Stimulated activated CD8-positive, alpha-beta memory T cell treated with anti-CD3 and anti-CD28 coated beads, Interleukin-4, amount 100 ng/mL, for 4 hours (primary cell): ENCODE measurements at regions not wholly inside any gene's neighbourhood (a gene's known extent, or its start where the extent isn't known, plus 50 kb on each side); places are given as distances from the start of the nearest gene placed in this dataset.

ENCODE experiments used
- DNase-seq, 2 donors: peaks; one replicate each; pipeline ENCODE4 v3.0.0-alpha.2; 2020; ENCODE audit warnings: low read depth in 2 of 2, low spot score in 1 of 2

DNA sequence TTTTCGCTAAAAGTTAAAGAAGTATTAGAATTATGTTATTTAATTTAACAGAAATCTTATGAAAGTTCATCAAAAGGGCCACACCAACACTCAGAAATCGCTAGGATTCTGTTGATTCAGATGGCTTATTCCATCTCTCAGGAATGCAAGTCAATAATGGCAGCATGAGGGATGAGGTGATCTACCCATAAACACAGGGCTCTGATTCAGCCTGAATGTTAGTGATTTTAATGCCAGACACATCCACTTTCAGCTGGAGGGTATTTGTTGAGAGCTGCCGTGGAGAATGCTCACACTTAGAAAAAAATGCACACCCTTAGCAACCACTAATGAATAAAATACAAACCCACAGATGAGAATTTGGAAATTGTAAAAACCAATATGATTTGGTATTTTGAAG lies 173.3 kb upstream of the ERBB4 start:
- no peak for DNase-seq

DNA sequence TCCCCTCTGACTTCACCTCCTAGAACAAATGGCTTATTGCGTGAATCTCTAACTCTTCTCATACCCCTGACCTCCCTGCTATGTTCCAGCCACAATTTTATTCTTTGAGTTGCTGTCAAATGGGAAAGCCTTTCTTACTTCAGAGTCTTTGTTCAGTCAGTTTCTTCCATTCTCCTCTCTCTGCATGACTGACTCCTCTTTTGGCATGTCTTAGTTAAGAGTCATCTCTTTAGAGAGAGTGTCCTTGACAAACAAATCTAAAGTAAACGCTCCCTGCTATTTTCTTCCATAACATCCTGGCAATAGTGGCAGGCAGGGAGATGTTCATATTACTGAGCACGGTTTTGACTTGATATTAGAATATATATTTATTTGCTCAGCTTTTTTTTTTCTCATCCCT lies 170.7 kb upstream of the ERBB4 start:
- no peak for DNase-seq

GRCh38 chr2:212708355-212708754 lies 169.8 kb upstream of the ERBB4 start:
- DNase-seq: no peak

DNA sequence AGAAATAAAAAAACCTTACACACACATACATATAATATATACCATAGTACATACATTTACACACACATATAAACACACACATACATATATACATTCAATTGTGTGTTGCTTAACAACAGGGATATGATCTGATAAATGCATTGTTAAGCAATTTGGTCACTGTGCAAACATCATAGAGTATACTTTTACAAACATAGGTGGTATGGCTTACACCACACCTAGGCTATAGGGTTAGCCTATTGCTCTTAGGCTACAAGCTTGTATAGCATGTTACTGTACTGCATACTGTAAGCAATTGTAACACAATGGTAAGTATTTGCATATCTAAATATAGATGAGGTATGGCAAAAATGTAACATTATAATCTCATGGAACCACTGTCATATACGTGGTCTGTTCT lies 156.8 kb upstream of the ERBB4 start:
- no peak for DNase-seq

DNA sequence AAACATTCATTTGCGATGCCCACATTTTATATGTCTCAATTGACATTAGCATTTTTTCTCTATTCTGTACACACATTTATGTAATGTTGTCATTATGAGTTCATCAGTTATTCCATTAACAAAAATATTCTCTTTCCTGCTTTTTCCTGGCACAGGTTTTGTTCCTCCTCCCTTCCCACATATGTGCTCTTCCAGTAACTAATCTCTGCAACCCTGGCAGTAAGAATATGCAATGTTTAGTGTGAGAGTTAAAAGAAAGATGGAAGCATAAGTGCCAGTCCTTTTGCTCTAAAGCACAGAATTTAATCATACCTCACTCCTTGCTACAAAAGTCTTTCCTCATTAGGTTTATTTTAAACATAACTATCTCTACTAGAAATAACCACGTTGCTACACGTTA lies 155.8 kb upstream of the ERBB4 start:
- DNase-seq: no peak

GRCh38 chr2:212692466-212692865 lies 153.9 kb upstream of the ERBB4 start:
- DNase-seq: no peak

- peak; percentile 12 to 28 for DNase-seq
Observed at GRCh38 chr2:212686285-212686895, 147.8 kb upstream of the ERBB4 start.

- DNase-seq: no peak
Observed at GRCh38 chr2:212683346-212684097, 144.9 kb upstream of the ERBB4 start.

GRCh38 chr2:212682937-212683336 lies 144.3 kb upstream of the ERBB4 start:
- no peak for DNase-seq

GRCh38 chr2:212677466-212677865 lies 138.9 kb upstream of the ERBB4 start:
- no peak for DNase-seq

GRCh38 chr2:212672186-212672585 lies 133.6 kb upstream of the ERBB4 start:
- no peak for DNase-seq

DNA sequence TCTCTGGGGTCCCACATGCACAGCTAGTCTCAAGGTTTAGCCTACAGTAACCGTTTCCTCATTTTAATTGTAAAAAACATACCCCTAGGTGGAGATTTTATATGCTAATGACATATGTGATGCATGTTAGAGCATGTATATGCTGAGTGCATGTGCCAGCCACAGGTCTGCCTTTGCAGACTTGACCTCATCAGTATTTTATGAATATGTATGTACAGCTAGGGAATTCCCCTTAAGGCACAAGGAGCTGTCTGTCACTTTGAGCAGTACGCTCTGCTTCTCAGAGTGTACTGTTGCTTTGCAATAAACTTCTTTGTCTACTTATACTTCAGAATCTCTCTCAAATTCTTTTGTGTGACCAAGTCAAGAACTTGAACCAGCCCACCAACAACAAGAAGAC lies 131.2 kb upstream of the ERBB4 start:
- DNase-seq: no peak

GRCh38 chr2:212667751-212668316 lies 129.2 kb upstream of the ERBB4 start:
- DNase-seq: no peak

- no peak for DNase-seq
Observed at GRCh38 chr2:212665948-212666347, 127.3 kb upstream of the ERBB4 start.

DNA sequence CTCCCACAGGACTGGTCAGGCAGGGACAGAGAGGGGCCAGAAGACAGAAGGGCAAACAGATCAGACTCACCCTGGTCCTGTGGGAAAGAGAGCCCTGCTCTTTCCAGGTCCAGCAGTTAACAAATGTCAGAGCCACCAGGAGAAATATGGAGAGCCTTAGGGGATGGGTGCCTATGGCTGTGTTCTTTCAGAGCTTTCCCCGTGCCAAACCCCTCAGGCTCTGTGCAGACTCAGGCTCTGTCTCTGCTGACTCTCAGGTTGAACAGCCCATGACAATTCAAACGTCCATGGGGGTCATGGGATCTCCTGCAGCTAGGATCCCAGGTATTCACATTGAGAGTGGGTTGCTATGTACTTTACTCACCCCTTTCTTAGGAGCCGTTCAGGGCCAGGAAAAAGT lies 120.8 kb upstream of the ERBB4 start:
- DNase-seq: no peak

DNA sequence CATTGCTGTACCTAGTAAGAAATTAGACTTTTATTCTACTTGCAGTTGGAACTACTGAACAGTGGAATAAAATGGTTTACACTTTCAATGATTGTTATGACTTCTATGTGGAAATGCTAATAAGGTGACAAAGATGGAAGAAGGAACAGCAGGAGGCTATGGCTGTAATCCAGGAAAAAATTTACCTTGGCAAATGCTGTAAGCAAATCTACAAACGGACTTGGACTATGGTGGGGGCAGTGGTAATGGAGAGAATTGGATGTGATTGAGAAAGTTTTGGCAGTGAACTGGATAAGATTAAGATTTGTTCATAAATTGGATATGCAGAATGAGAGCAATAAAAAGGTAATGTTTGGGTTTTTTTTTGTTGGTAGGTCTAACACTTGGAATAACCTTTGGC lies 111.0 kb upstream of the ERBB4 start:
- DNase-seq: no peak

DNA sequence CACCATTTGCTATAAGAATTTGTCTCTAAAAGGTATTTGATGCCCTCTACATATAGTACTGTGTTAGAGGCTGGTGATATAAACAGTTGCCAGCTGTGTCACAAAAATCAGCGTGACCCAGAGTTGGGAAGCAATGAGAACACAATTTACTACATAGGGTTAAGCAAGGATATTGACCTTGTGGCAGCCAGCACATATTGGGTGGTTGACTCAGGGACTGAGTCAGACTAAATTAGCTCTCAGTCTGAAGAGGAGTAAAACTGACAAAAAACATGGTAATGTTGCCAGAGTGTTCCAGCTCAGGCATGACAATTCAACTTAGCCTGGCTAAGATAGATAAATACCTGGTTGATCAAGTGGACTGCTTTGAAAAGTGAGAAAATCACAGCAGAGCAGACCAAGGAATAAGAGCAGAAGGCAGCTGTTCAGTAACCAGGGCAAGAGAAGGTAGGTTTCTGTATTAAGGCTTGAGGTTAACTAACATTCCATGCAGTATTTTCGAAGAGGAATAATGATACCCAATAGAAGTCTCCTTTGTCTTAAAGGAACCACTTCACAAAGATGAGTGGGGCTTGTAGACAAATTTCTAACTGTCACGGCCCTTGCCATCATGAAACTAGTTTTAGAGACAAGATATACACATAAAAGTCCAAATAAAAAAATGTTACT lies 108.2 kb upstream of the ERBB4 start:
- DNase-seq: no peak

DNA sequence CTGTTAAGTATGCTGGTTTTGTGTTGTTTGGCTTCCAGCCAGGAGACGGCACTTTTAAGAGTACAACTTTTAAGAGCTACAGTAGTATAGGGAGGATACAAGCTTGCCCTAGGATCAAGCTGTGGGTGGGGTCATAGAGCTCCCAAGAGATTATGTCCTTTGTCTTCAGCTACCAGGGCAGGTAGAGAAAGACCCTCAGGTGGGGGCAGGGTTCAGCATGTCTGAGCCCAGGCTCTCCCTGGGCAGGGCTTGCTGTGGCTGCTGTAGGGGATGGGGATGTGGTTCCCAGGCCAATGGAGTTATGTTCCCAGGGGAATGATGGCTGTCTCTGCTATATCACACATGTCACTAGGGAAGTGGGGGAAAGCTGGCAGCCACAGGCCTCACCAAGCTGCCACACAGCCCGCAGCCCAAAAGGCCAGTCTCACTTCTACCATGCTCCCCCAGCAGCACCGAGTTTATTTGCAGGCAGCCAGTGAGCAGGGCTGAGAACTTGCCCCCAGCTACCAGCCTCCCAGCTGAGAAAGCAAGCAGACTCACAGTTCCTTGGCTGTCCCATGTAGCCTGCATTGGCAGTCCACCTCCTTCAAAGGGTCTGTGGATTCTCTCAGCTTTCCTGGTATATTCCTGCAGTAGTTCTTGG lies 105.7 kb upstream of the ERBB4 start:
- DNase-seq: no peak

DNA sequence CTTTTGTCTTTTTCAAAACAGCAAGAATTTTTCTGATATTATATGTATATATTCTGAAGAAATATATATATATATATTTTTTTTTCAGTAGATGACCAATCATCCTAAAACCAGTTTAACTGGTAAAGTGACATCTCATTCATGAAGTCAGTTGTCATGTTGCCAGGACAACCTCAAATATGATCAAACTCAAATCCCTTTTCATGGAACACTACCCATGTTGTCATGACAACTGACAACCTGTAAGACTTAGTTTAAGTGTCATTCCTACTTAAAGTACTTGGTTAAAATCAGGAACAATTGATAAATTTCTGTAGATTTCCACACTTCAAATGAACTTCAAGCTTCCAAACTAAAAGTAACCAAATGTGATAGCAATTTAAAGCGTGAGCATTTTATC lies 101.8 kb upstream of the ERBB4 start:
- no peak for DNase-seq

DNA sequence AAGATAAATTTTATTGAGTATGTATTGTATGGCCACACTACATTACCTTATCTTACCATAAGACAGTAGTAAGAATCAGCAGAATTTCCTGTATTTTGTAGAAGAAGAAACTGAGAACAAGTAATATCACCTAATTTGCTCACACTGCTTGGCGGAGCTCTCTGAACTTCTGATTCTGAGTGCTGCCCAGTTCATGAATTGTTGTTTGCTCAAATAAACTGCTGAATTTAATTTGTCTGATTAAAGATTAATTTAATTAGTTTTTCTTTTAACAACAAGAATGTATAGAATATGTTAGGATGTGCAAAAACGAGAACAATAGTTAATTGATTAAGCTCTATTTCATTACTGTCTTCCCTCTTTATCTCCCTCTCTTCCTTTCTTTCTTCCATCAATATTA lies 100.1 kb upstream of the ERBB4 start:
- DNase-seq: no peak

- DNase-seq: no peak
Observed at GRCh38 chr2:212628586-212628985, 90.0 kb upstream of the ERBB4 start.
